HepG2 (cell line): ENCODE measurements at regions not wholly inside any gene's neighbourhood (a gene's known extent, or its start where the extent isn't known, plus 50 kb on each side); places are given as distances from the start of the nearest gene placed in this dataset.

ENCODE experiments used
- ATAC-seq: fragments of 200-7000 bp; cut with Tn5 transposase; 3 replicates; pipeline ENCODE4 v1.9.1; 2020; ENCODE audit warnings: mild to moderate bottlenecking, moderate library complexity
- BruUV-seq: library from RNA; stranded (reverse); fragments of 400-500 nt; replicated peaks from 2 replicates; lab custom pipeline; 2021; lab: Mats Ljungman, UMichigan
- CTCF ChIA-PET: fragments of 300-600 bp; formaldehyde crosslinking; extraction: SDS; loops from one replicate; lab custom pipeline; 2021; ENCODE audit warnings: low total read pairs, inconsistent platforms, low intra/inter-chr PET ratio; lab: Yijun Ruan, JAX
- POLR2A ChIA-PET: fragments of 350-600 bp; sonication (Branson Sonifier 250); formaldehyde crosslinking; loops from one replicate; lab custom pipeline; 2020; ENCODE audit warnings: antibody characterized with exemption, inconsistent platforms; lab: Yijun Ruan, JAX
- DNase-seq: peaks from one replicate; pipeline ENCODE4 v3.0.0-alpha.2; 2015; ENCODE audit warnings: low spot score
- FAIRE-seq: peaks from 3 replicates; lab custom pipeline; 2011; peaks lifted over from hg19 to GRCh38; lab: Jason Lieb, UNC
- H2AFZ ChIP-seq: one replicate; pipeline ENCODE4 v1.6.1; 2011; ENCODE audit warnings: low read length, inconsistent platforms
- H3K27ac ChIP-seq: fragments of 300-600 bp; 3 replicates; pipeline ENCODE4 v1.8.0; 2011; ENCODE audit warnings: mixed run types, mild to moderate bottlenecking, mixed read lengths, low read length, inconsistent platforms; ENCODE audit not compliant: insufficient read depth; ENCODE audit errors: extremely low read length
- H3K27me3 ChIP-seq, 2 experiments: fragments of 200-600 bp in 1 of 2; 2 replicates in 1 of 2; 3 replicates in 1 of 2; pipeline versions ENCODE4 v1.6.0 to v1.8.0; 2011; ENCODE audit warnings: low read length in 2 of 2, mild to moderate bottlenecking in 2 of 2, moderate library complexity in 2 of 2, inconsistent platforms in 1 of 2; ENCODE audit not compliant: insufficient read depth in 2 of 2, control insufficient read depth in 1 of 2
- H3K36me3 ChIP-seq, 2 experiments: fragments of 200-600 bp in 1 of 2; replicated peaks in 1 of 2; 2 replicates in 1 of 2; 3 replicates in 1 of 2; pipeline versions ENCODE4 v1.5.1 to v1.8.0; 2011; ENCODE audit warnings: low read length in 2 of 2, inconsistent platforms in 1 of 2; ENCODE audit not compliant: insufficient read depth in 2 of 2, control insufficient read depth in 1 of 2
- H3K4me1 ChIP-seq: 2 replicates; pipeline ENCODE4 v1.5.1; 2012; ENCODE audit warnings: low read length, inconsistent platforms; ENCODE audit not compliant: insufficient read depth
- H3K4me2 ChIP-seq: 2 replicates; pipeline ENCODE4 v1.6.0; 2011; ENCODE audit warnings: low read depth, low read length, inconsistent platforms
- H3K4me3 ChIP-seq, 3 experiments: fragments of 200-600 bp in 1 of 3; sonication (generic), shearing (Covaris generic) in 1 of 3; replicated peaks in 1 of 3; 2 replicates each; pipeline ENCODE4 v1.5.1; 2011 to 2016; ENCODE audit warnings: low read length in 3 of 3, inconsistent platforms in 2 of 3, low read depth in 2 of 3, mild to moderate bottlenecking in 2 of 3, control low read depth in 1 of 3, mixed read lengths in 1 of 3; ENCODE audit not compliant: insufficient read depth in 1 of 3
- H3K79me2 ChIP-seq: one replicate; pipeline ENCODE4 v1.6.1; 2011; ENCODE audit warnings: low read length, inconsistent platforms; ENCODE audit not compliant: insufficient read depth
- H3K9ac ChIP-seq: 2 replicates; pipeline ENCODE4 v1.6.0; 2011; ENCODE audit warnings: mild to moderate bottlenecking, low read depth, low read length, inconsistent platforms; ENCODE audit not compliant: insufficient read depth
- H3K9me3 ChIP-seq: 2 replicates; pipeline ENCODE4 v1.5.1; 2012; ENCODE audit warnings: mild to moderate bottlenecking, low read length
- H4K20me1 ChIP-seq: 2 replicates; pipeline ENCODE4 v1.6.0; 2011; ENCODE audit warnings: inconsistent platforms, mild to moderate bottlenecking, low read length, moderate library complexity; ENCODE audit not compliant: insufficient read depth
- CREBL2 ChIP-seq: sonication (generic); formaldehyde crosslinking; IDR thresholded peaks from 2 replicates; pipeline ENCODE4 v1.8.1; 2023; ENCODE audit warnings: missing genetic modification reagents, mild to moderate bottlenecking, borderline replicate concordance
- ELF1 ChIP-seq: sonication (generic); formaldehyde crosslinking; IDR thresholded peaks from 2 replicates; pipeline ENCODE4 v1.4.0; 2020; ENCODE audit warnings: missing genetic modification reagents
- ELF3 ChIP-seq: IDR thresholded peaks from 2 replicates; pipeline ENCODE4 v1.6.1; 2016; ENCODE audit warnings: missing genetic modification reagents, missing compliant biosample characterization
- MIER2 ChIP-seq: IDR thresholded peaks from 2 replicates; pipeline ENCODE4 v1.6.1; 2016; ENCODE audit warnings: missing biosample characterization, missing genetic modification reagents
- NFKB2 ChIP-seq: sonication (generic); formaldehyde crosslinking; IDR thresholded peaks from 2 replicates; pipeline ENCODE4 v1.4.0; 2020; ENCODE audit warnings: missing genetic modification reagents, borderline replicate concordance
- RXRB ChIP-seq: IDR thresholded peaks from 2 replicates; pipeline ENCODE4 v1.6.1; 2016; ENCODE audit warnings: borderline replicate concordance, missing genetic modification reagents, missing compliant biosample characterization
- SATB2 ChIP-seq: sonication (generic); formaldehyde crosslinking; IDR thresholded peaks from 2 replicates; pipeline ENCODE4 v1.5.0; 2020; ENCODE audit warnings: missing genetic modification reagents
- STAT5B ChIP-seq: sonication (generic); formaldehyde crosslinking; IDR thresholded peaks from 2 replicates; pipeline ENCODE4 v1.4.0; 2020; ENCODE audit warnings: missing genetic modification reagents
- ZNF24 ChIP-seq: fragments of 450-650 bp; IDR thresholded peaks from 2 replicates; pipeline ENCODE4 v1.6.1; 2017; ENCODE audit warnings: antibody characterized with exemption, mild to moderate bottlenecking
- ZNF256 ChIP-seq: sonication (generic); formaldehyde crosslinking; conservative IDR thresholded peaks from 2 replicates; pipeline ENCODE4 v1.4.0; 2020; ENCODE audit warnings: missing genetic modification reagents
- ZNF614 ChIP-seq: IDR thresholded peaks from 2 replicates; pipeline ENCODE4 v1.6.1; 2018; ENCODE audit warnings: missing biosample characterization, missing genetic modification reagents, inconsistent platforms, borderline replicate concordance
- ZNF766 ChIP-seq: sonication (generic); formaldehyde crosslinking; IDR thresholded peaks from 2 replicates; pipeline ENCODE4 v1.5.0; 2020; ENCODE audit warnings: missing genetic modification reagents, borderline replicate concordance
- ZNF891 ChIP-seq: sonication (generic); formaldehyde crosslinking; IDR thresholded peaks from 2 replicates; pipeline ENCODE4 v1.5.0; 2020; ENCODE audit warnings: mild to moderate bottlenecking, missing genetic modification reagents
- WGBS: methylation state at CpG from one replicate; pipeline ENCODE4 v1.1.6; 2017; ENCODE audit warnings: low lambda C conversion rate; 5-methylcytosine and 5-hydroxymethylcytosine counted together
- in situ Hi-C: cut with HindIII; loops from 2 replicates; pipeline ENCODE4 v1.10.0; 2017; ENCODE audit warnings: low pct_unique_long_range_greater_than_20kb; ENCODE audit not compliant: extremely low pct_ligation_motif_present
- intact Hi-C: fragments of 100-400 bp; cut with micrococcal nuclease; formaldehyde crosslinking; loops from one replicate; pipeline ENCODE4 v1.10.0; 2022; ENCODE audit not compliant: unreplicated experiment
- TF ChIP-seq, protein P1 (sequence below): sonication (generic); formaldehyde crosslinking; IDR thresholded peaks from 2 replicates; pipeline ENCODE4 v1.8.0; 2022; ENCODE audit warnings: missing genetic modification reagents, low read depth, mild to moderate bottlenecking, borderline replicate concordance
- TF ChIP-seq, protein P2 (sequence below): sonication (generic); formaldehyde crosslinking; IDR thresholded peaks from 2 replicates; pipeline ENCODE4 v1.4.0; 2020; ENCODE audit warnings: missing genetic modification reagents, borderline replicate concordance

DNA sequence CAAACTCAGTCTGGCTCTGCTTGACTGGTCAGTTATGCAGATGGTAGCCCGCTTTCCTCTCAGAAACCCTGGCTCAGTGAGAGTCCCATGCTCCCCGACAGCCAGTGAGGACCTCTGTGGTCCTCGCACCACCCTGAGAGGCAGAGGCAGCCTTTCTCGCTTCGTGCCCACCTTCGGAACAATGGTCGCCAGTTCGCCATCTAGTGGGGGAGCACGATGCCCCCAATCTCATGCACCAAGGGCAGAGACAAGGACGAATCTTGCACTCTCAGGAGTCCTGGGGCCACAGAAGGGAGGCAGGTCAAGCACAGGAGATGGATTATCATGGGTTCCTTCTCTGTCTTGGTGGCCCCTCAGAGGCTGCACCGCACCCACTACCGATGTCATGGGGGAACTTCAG lies 75.2 kb downstream of the RHCG start:
- no peak for ATAC-seq
- H3K4me1 ChIP-seq: no peaks in the 10 kb centered on the region
- no peak for DNase-seq
- H3K4me3 ChIP-seq: no peak overlapping the region
- BruUV-seq: no TSS peak
- H2AFZ ChIP-seq: no peak overlapping the region
- intact Hi-C loops (no loop called here), in situ Hi-C loops (no loop called here)
- H3K27me3 ChIP-seq: peaks cover 0 to 13% of the 10 kb centered on the region in 2 experiments; a peak in 2 of 5 replicates
- 27% methylated on average over 10 of the region's 12 CpGs for WGBS
- no peaks in the 10 kb centered on the region for H3K9me3 ChIP-seq
- H4K20me1 ChIP-seq: no peaks in the 10 kb centered on the region; the same call in 1 of the 2 replicates
- no peak overlapping the region for H3K9ac ChIP-seq
- no peaks in the 10 kb centered on the region for H3K36me3 ChIP-seq
- H3K4me2 ChIP-seq: no peak overlapping the region
- FAIRE-seq: no peak
- no peak overlapping the region for H3K27ac ChIP-seq
- ChIA-PET CTCF (no interaction called here), POLR2A (no interaction called here)
- TF ChIP-seq ZNF24 (no peak), ZNF614 (CRISPR knock-in tag) (no peak), CREBL2 (CRISPR knock-in tag) (no peak)
- TF ChIP-seq, protein P1, sequence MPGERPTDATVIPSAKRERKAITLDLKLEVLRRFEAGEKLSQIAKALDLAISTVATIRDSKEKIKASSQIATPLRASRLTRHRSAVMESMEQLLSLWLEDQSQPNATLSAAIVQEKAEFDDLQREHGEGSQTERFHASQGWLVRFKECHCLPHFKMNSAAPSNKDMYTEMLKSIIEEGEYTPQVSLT (CRISPR knock-in tag): no peak
- no peaks in the 10 kb centered on the region for H3K79me2 ChIP-seq

GRCh38 chr15:89419370-89419984 lies 76.9 kb downstream of the RHCG start:
- ATAC-seq (peak; percentile 67), DNase-seq (peak; percentile 18), FAIRE-seq (no peak)
- no peaks in the 10 kb centered on the region; the same call in 1 of the 2 replicates for H4K20me1 ChIP-seq
- no peaks in the 10 kb centered on the region for H3K36me3 ChIP-seq
- H3K9me3 ChIP-seq: no peaks in the 10 kb centered on the region
- no peak overlapping the region for H2AFZ ChIP-seq
- 31% methylated on average over 11 of the region's 17 CpGs for WGBS
- H3K4me2 ChIP-seq: no peak overlapping the region
- CTCF ChIA-PET: no interaction called here
- intact Hi-C loops (loop anchor here (5.0 kb wide), 1 partner anchor 62 kb away; no protein-coding TSS in a partner anchor), in situ Hi-C loops (no loop called here)
- no peak overlapping the region for H3K27ac ChIP-seq
- H3K27me3 ChIP-seq: peaks cover 0 to 13% of the 10 kb centered on the region in 2 experiments; a peak in 2 of 5 replicates
- H3K9ac ChIP-seq: no peak overlapping the region
- no peaks in the 10 kb centered on the region for H3K79me2 ChIP-seq
- POLR2A ChIA-PET: no interaction called here
- no TSS peak for BruUV-seq
- H3K4me3 ChIP-seq: no peak overlapping the region
- no peaks in the 10 kb centered on the region for H3K4me1 ChIP-seq
- TF ChIP-seq, protein P2, sequence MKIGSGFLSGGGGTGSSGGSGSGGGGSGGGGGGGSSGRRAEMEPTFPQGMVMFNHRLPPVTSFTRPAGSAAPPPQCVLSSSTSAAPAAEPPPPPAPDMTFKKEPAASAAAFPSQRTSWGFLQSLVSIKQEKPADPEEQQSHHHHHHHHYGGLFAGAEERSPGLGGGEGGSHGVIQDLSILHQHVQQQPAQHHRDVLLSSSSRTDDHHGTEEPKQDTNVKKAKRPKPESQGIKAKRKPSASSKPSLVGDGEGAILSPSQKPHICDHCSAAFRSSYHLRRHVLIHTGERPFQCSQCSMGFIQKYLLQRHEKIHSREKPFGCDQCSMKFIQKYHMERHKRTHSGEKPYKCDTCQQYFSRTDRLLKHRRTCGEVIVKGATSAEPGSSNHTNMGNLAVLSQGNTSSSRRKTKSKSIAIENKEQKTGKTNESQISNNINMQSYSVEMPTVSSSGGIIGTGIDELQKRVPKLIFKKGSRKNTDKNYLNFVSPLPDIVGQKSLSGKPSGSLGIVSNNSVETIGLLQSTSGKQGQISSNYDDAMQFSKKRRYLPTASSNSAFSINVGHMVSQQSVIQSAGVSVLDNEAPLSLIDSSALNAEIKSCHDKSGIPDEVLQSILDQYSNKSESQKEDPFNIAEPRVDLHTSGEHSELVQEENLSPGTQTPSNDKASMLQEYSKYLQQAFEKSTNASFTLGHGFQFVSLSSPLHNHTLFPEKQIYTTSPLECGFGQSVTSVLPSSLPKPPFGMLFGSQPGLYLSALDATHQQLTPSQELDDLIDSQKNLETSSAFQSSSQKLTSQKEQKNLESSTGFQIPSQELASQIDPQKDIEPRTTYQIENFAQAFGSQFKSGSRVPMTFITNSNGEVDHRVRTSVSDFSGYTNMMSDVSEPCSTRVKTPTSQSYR (CRISPR knock-in tag): peak; percentile 11; the same call in 1 of the 2 replicates
- 0 out of 2 replicates have a peak, but pooled peaks have one; percentile 38 for TF ChIP-seq ELF3 (CRISPR knock-in tag)
- peak; percentile 42; the same call in 1 of the 2 replicates for TF ChIP-seq RXRB (CRISPR knock-in tag)
- TF ChIP-seq ZNF766 (CRISPR knock-in tag): peak; percentile 44; the same call in 1 of the 2 replicates
- peak; percentile 59; the same call in 1 of the 2 replicates for TF ChIP-seq NFKB2 (CRISPR knock-in tag)
- no peak for TF ChIP-seq ZNF256 (CRISPR knock-in tag)
- TF ChIP-seq MIER2 (CRISPR knock-in tag): peak; percentile 98
- 0 out of 2 replicates have a peak, but pooled peaks have one; percentile 62 for TF ChIP-seq STAT5B (CRISPR knock-in tag)
- 0 out of 2 replicates have a peak, but pooled peaks have one; percentile 20 for TF ChIP-seq ELF1
- 0 out of 2 replicates have a peak, but pooled peaks have one; percentile 51 for TF ChIP-seq SATB2 (CRISPR knock-in tag)
- TF ChIP-seq ZNF891 (CRISPR knock-in tag): no peak
